NOMO-1 treated with dmso at 0.1 percent for 144 hours (cell line): ENCODE measurements at regions not wholly inside any gene's neighbourhood (a gene's known extent, or its start where the extent isn't known, plus 50 kb on each side); places are given as distances from the start of the nearest gene placed in this dataset.

ENCODE experiments used
- DNase-seq: peaks from one replicate; lab custom pipeline; 2025; ENCODE audit not compliant: unreplicated experiment; lab: John Stamatoyannopoulos, UW

GRCh38 chr1:184310157-184310819 lies 76.5 kb upstream of the C1orf21 start:
- no peak for DNase-seq

DNA sequence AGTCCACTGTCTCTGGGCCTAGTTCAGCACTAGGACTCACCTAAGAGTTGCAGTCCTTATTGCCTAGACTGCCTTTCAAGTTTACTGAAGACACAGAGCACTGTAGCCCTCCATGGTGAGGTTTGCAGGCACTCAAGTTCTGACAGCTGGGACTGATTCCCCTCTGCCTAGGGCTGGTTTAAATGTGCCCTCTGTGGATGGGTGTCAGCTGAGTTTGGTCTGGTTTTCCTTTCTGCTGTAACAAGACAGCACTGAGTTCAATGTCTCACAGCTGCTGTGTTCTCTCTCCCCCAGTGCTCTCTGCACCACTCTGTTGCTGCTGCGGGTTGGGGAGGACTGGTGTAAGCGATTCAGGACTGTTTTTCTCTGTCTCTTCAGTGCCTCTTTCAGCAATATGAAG lies 75.2 kb upstream of the C1orf21 start:
- no peak for DNase-seq

- no peak for DNase-seq
Measured at GRCh38 chr1:184315254-184315653, 71.6 kb upstream of the C1orf21 start.

- no peak for DNase-seq
Measured at GRCh38 chr1:184319879-184320278, 67.0 kb upstream of the C1orf21 start.

- no peak for DNase-seq
Measured at GRCh38 chr1:184322253-184322652, 64.6 kb upstream of the C1orf21 start.

DNA sequence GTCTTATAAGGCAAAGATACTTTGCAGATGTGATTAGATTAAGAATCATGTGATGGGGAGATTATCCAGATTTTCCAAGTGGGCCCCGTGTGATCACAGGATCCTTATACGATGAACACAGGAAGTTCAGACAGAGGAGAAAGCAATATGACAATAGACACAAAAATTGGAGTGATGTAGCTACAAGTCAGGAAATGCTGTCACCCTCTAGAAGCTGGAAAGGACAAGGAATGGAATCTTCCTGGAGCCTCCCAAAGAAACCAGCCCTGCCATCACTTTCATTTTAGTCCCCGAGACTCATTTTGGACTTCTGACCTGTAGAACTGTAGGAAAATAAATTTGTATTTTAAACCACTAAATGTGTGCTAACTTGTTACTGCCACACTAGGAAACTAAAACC lies 61.9 kb upstream of the C1orf21 start:
- no peak for DNase-seq

- DNase-seq, result no peak
Measured at GRCh38 chr1:184326278-184326677, 60.6 kb upstream of the C1orf21 start.

GRCh38 chr1:184329245-184329953 lies 57.4 kb upstream of the C1orf21 start:
- DNase-seq, result no peak

GRCh38 chr1:184329962-184330868 lies 56.6 kb upstream of the C1orf21 start:
- no peak for DNase-seq

GRCh38 chr1:184330875-184331274 lies 56.0 kb upstream of the C1orf21 start:
- DNase-seq, result no peak
